ENCODE measurements at regions not wholly inside any gene's neighbourhood (a gene's known extent, or its start where the extent isn't known, plus 50 kb on each side); places are given as distances from the start of the nearest gene placed in this dataset.

DNA sequence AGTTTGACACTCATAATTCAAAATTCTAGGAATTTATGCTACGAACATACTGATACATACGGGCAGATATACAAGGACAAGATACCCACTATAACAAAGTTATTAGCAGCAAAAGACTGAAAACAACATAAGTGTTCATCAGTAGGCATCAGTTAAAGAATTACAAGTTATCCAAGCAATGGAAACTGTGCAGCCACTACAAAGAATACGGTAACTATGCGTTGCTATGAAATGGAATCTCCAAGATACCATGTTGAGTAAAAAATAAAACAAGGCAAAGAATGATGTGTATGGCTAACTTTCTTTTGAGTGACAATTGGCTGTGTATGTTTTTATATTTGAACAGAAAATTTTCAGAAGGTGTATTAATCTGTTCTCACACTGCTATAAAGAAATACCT is 151.7 kb downstream of the ADAMTS15 start:
- no peak for DNase-seq (ENCODE audit: low read depth, low spot score)
- CTCF ChIA-PET: no interaction called here
- POLR2A ChIA-PET: no interaction called here
- TF ChIP-seq, protein P1, sequence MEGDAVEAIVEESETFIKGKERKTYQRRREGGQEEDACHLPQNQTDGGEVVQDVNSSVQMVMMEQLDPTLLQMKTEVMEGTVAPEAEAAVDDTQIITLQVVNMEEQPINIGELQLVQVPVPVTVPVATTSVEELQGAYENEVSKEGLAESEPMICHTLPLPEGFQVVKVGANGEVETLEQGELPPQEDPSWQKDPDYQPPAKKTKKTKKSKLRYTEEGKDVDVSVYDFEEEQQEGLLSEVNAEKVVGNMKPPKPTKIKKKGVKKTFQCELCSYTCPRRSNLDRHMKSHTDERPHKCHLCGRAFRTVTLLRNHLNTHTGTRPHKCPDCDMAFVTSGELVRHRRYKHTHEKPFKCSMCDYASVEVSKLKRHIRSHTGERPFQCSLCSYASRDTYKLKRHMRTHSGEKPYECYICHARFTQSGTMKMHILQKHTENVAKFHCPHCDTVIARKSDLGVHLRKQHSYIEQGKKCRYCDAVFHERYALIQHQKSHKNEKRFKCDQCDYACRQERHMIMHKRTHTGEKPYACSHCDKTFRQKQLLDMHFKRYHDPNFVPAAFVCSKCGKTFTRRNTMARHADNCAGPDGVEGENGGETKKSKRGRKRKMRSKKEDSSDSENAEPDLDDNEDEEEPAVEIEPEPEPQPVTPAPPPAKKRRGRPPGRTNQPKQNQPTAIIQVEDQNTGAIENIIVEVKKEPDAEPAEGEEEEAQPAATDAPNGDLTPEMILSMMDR (IDR thresholded peaks at IDR 0.05; ENCODE audit: insufficient read depth, low read length, missing control alignments): no peak
- no peak overlapping the region for H3K4me3 ChIP-seq (ENCODE audit: low read depth, low read length)

DNA sequence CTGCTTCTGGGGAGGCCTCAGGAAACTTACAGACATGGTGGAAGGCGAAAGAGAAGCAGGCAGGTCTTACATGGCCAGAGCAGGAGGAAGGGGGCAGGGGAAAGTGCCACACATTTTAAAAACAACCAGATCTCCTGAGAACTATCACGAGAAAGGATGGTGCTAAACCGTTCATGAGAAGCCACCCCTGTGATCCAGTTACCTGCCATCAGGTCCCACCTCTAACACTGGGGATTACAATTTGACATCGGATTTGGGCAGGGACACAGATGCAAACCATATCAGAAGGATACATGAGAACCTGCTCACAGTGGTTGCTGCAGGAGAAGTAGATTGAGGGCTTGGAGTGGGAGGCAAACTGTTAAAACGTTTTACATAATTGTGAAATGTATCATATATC is 152.2 kb downstream of the ADAMTS15 start:
- H3K4me3 ChIP-seq (ENCODE audit: low read depth, low read length): no peak overlapping the region
- DNase-seq (ENCODE audit: low read depth, low spot score): no peak
- TF ChIP-seq, protein P1 (IDR thresholded peaks at IDR 0.05; ENCODE audit: insufficient read depth, low read length, missing control alignments): no peak
- POLR2A ChIA-PET: no interaction called here
- CTCF ChIA-PET: no interaction called here

DNA sequence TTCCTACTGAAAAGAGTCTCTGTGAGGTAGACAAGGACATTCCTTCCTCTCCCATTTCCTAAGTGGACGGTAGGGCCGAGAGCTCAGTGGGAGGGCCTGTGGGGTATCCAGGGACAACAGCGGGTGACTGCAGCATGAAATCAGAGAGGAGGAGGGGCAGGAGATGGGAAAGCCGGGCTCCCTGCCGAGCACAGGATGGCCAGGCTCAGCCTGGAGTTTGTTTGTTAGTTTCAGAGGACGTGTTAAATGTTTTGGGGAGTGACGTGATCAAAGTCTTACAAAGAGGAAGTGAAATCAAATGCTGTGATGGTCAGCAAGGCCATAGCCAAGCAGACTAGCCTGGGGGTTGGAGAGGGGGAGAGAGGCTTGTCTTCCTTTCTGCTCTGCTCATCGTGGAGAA is 152.7 kb downstream of the ADAMTS15 start:
- POLR2A ChIA-PET: no interaction called here
- CTCF ChIA-PET: no interaction called here
- DNase-seq (ENCODE audit: low read depth, low spot score): no peak
- H3K4me3 ChIP-seq (ENCODE audit: low read depth, low read length): no peak overlapping the region
- TF ChIP-seq, protein P1 (IDR thresholded peaks at IDR 0.05; ENCODE audit: insufficient read depth, low read length, missing control alignments): no peak

DNA sequence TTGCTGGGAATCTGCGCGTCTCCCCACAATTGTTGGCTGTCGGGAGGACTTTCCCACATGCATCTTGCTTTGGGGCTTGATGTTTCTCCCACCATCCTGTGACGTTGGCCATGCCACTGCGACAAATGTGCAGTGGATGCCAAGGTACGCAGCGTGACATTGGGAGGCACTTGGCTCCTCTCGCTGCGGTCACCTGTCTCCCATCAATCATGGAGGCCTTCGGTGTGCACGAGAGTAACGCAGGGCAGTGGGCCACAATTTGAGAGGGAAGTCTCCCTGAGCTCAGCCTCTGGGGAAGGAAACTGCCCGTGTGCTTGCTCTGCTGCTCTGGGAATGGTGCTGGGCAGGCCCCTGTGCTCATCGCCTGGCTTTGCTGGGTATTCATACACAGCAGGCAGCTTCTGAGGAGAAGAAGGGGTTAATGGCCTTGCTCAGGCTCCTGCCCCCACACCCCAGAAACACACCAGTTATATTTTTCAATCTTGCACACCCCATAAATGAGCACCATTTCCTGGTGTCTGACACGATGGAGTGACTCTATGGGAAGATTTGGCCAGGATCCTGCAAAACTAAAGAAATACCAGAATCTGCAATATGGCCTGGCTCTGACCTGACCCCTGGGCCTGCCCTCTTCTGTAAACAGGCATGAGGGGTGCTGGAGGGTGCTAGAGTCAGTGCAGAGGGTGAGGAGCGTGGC is 153.5 kb downstream of the ADAMTS15 start:
- no peak for DNase-seq (ENCODE audit: low read depth, low spot score)
- TF ChIP-seq, protein P1 (IDR thresholded peaks at IDR 0.05; ENCODE audit: insufficient read depth, low read length, missing control alignments): no peak
- no peak overlapping the region for H3K4me3 ChIP-seq (ENCODE audit: low read depth, low read length)
- ChIA-PET POLR2A (no interaction called here), CTCF (no interaction called here)

DNA sequence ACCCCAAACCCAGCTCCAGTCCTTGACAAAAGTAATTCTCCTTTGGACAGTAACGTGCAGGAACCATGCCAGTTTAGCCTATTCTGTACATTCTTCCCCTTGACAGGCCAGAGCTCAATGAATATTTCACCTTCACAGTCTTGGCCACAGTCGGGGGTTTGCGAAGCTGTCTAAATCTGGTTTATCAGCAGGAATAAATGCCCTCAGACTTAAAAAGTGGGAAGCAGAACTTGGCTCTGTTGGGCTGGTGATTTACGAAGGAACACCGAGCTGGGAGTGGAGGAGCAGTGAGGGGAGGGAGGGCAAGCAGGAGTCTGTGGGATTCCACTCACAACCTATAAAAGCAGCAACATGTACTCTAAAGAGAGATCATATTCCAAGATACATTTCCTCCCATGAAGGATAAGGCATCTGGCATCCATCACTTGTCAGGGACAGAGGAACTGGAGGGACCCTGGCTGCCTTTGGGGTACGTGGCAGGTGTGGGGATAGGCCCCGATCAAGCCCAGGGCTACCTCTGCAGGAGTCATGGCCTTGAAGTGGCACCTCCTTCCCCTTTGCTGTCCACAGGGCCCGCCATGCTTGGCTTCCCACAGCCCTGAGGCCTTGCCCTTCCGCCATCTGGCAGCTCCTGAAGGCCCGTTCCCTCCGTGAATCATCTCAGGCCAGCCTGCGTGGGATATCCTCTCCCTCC is 154.3 kb downstream of the ADAMTS15 start:
- DNase-seq (ENCODE audit: low read depth, low spot score): no peak
- TF ChIP-seq, protein P1 (IDR thresholded peaks at IDR 0.05; ENCODE audit: insufficient read depth, low read length, missing control alignments): no peak
- CTCF ChIA-PET: no interaction called here
- POLR2A ChIA-PET: no interaction called here
- H3K4me3 ChIP-seq (ENCODE audit: low read depth, low read length): no peak overlapping the region

DNA sequence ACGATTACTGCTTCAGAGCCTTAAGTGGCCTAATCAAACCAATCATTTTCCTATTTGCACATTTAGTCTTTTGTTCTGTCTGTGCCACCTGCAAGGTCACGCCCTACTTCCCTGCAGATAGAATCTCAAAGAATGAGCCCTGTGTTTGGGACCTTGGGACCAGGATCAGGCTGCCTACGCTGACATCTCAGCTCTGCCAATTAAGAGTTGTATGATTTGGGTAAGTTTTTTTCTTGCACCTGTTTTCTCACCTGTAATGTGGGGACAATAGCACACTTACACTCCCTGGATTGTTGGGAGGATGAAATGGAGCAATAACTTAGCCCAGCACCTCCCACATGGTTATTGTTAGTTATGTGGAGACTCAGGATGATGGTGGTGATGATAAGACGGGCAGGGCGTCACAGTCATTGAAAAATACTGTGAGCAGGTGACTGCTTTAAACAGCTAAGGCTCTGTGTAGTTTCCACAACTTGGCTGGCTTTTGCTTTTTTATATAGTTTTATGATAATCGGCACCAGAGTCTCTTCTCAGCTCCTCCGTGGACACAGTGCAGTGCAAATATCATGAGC is 155.0 kb downstream of the ADAMTS15 start:
- POLR2A ChIA-PET: no interaction called here
- DNase-seq (ENCODE audit: low read depth, low spot score): no peak

More for the DNA sequence above, 155.0 kb downstream of the ADAMTS15 start:
- CTCF ChIA-PET: interaction anchor here (1.0 kb wide), 1 partner anchor 169 kb away, joined by 5 read pairs; no protein-coding TSS in a partner anchor
- H3K4me3 ChIP-seq (ENCODE audit: low read depth, low read length): no peak overlapping the region
- TF ChIP-seq, protein P1 (IDR thresholded peaks at IDR 0.05; ENCODE audit: insufficient read depth, low read length, missing control alignments): no peak
